Skin of body (tissue), 1 donor: ENCODE measurements at regions not wholly inside any gene's neighbourhood (a gene's known extent, or its start where the extent isn't known, plus 50 kb on each side); places are given as distances from the start of the nearest gene placed in this dataset.

Experiments
- DNase-seq: peaks from one replicate; lab custom pipeline; 2025; lab: John Stamatoyannopoulos, UW

GRCh38 chr11:28628412-28628811 is 520.2 kb downstream of the METTL15 start:
- no peak for DNase-seq

GRCh38 chr11:28627690-28628255 is 519.6 kb downstream of the METTL15 start:
- no peak for DNase-seq

GRCh38 chr11:28625532-28625931 is 517.3 kb downstream of the METTL15 start:
- no peak for DNase-seq

GRCh38 chr11:28621753-28622152 is 513.6 kb downstream of the METTL15 start:
- DNase-seq, result peak; percentile 69

- DNase-seq, result no peak
These were observed 511.8 kb downstream of the METTL15 start for GRCh38 chr11:28619846-28620540.

GRCh38 chr11:28618416-28618815 is 510.2 kb downstream of the METTL15 start:
- peak; percentile 32 for DNase-seq

GRCh38 chr11:28616160-28616965 is 508.2 kb downstream of the METTL15 start:
- no peak for DNase-seq

- DNase-seq, result no peak
These were observed 507.4 kb downstream of the METTL15 start for GRCh38 chr11:28615542-28615941.

GRCh38 chr11:28606930-28607329 is 498.7 kb downstream of the METTL15 start:
- DNase-seq, result no peak

- no peak for DNase-seq
These were observed 491.5 kb downstream of the METTL15 start for GRCh38 chr11:28599656-28600055.

GRCh38 chr11:28598531-28598930 is 490.3 kb downstream of the METTL15 start:
- no peak for DNase-seq

- no peak for DNase-seq
These were observed 488.6 kb downstream of the METTL15 start for GRCh38 chr11:28596816-28597215.

GRCh38 chr11:28592141-28592540 is 484.0 kb downstream of the METTL15 start:
- no peak for DNase-seq

GRCh38 chr11:28584992-28585391 is 476.8 kb downstream of the METTL15 start:
- no peak for DNase-seq

GRCh38 chr11:28582506-28582905 is 474.3 kb downstream of the METTL15 start:
- DNase-seq, result no peak

GRCh38 chr11:28581286-28582242 is 473.4 kb downstream of the METTL15 start:
- DNase-seq, result no peak

GRCh38 chr11:28571371-28571770 is 463.2 kb downstream of the METTL15 start:
- DNase-seq, result no peak

GRCh38 chr11:28569106-28569505 is 460.9 kb downstream of the METTL15 start:
- no peak for DNase-seq

- peak; percentile 38 for DNase-seq
These were observed 458.3 kb downstream of the METTL15 start for GRCh38 chr11:28566339-28567089.

- no peak for DNase-seq
These were observed 451.3 kb downstream of the METTL15 start for GRCh38 chr11:28559492-28559891.

- DNase-seq, result no peak
These were observed 439.1 kb downstream of the METTL15 start for GRCh38 chr11:28547321-28547741.
